ENCODE measurements at regions not wholly inside any gene's neighbourhood (a gene's known extent, or its start where the extent isn't known, plus 50 kb on each side); places are given as distances from the start of the nearest gene placed in this dataset.
"Not testable (repeated sequence)": the region's sequence is repeated elsewhere in the genome, so short reads cannot be mapped to it uniquely, and the experiment has no call there.

DNA sequence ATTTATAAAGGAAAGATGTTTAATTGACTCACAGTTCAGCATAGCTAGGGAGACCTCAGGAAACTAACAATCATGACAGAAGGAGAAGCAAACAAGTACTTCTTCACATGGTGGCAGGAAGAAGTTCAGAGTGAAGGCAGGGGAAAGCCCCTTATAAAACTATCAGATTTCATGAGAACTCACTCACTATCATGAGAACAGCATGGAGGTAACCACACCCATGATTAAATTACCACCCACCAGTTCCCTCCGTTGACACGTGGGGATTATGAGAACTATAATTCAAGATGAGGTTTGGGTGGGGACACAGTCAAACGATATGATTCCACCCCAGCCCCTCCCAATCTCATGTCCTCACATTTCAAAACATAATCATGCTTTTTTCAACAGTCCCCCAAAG lies 124.2 kb upstream of the PCGF5 start:
- Histone ChIP-seq H3K4me1 (ENCODE audit: insufficient read depth) (no peaks in the 10 kb centered on the region), H2AFZ (no peak overlapping the region), H3K9me2 (replicated peaks; ENCODE audit: insufficient read depth) (no peaks in the 10 kb centered on the region), H3K27me3 (no peaks in the 10 kb centered on the region), H3K4me2 (no peak overlapping the region), H3K36me3 (replicated peaks; ENCODE audit: insufficient read depth, low read depth) (no peaks in the 10 kb centered on the region), H3K4me3 (no peak overlapping the region), H3K27ac (no peak overlapping the region), H3K79me2 (no peaks in the 10 kb centered on the region), H3K9me3 (ENCODE audit: low read depth) (no peaks in the 10 kb centered on the region), H4K20me1 (ENCODE audit: insufficient read depth, poor library complexity, severe bottlenecking) (no peaks in the 10 kb centered on the region)
- TF ChIP-seq EZH2 (IDR thresholded peaks at IDR 0.05; ENCODE audit: borderline replicate concordance): no peak
- no peak for TF ChIP-seq EZH2phosphoT487 (IDR thresholded peaks at IDR 0.05; ENCODE audit: low read depth, severe bottlenecking, unreplicated experiment)
- TF ChIP-seq, protein P1, sequence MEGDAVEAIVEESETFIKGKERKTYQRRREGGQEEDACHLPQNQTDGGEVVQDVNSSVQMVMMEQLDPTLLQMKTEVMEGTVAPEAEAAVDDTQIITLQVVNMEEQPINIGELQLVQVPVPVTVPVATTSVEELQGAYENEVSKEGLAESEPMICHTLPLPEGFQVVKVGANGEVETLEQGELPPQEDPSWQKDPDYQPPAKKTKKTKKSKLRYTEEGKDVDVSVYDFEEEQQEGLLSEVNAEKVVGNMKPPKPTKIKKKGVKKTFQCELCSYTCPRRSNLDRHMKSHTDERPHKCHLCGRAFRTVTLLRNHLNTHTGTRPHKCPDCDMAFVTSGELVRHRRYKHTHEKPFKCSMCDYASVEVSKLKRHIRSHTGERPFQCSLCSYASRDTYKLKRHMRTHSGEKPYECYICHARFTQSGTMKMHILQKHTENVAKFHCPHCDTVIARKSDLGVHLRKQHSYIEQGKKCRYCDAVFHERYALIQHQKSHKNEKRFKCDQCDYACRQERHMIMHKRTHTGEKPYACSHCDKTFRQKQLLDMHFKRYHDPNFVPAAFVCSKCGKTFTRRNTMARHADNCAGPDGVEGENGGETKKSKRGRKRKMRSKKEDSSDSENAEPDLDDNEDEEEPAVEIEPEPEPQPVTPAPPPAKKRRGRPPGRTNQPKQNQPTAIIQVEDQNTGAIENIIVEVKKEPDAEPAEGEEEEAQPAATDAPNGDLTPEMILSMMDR (IDR thresholded peaks at IDR 0.05; ENCODE audit: poor library complexity): no peak
- no peak for DNase-seq (ENCODE audit: low spot score)
- 74% methylated on average over 3 of the region's 3 CpGs for WGBS (ENCODE audit: low lambda C conversion rate, missing lambda C conversion rate)

DNA sequence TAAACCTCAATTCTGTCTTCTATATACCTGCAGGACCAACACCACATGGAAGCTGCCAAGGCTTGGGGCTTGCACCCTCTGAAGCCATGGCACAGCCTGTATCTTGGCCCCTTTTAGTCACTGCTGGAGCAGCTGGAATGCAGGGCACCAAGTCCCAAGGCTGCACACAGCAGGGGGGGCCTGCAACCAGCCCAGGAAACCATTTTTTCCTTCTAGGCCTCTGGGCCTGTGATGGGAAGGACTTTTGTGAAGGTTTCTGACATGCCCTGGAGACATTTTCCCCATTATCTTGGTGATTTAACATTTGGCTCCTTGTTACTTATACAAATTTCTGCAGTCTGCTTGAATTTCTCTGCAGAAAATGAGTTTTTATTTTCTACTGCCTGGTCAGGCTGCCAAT lies 123.2 kb upstream of the PCGF5 start:
- Histone ChIP-seq H2AFZ (no peak overlapping the region), H3K4me3 (no peak overlapping the region), H3K27me3 (no peaks in the 10 kb centered on the region), H3K9me2 (replicated peaks; ENCODE audit: insufficient read depth) (no peaks in the 10 kb centered on the region), H3K4me1 (ENCODE audit: insufficient read depth) (no peaks in the 10 kb centered on the region), H3K9me3 (ENCODE audit: low read depth) (no peaks in the 10 kb centered on the region), H3K36me3 (replicated peaks; ENCODE audit: insufficient read depth, low read depth) (no peaks in the 10 kb centered on the region), H4K20me1 (ENCODE audit: insufficient read depth, poor library complexity, severe bottlenecking) (no peaks in the 10 kb centered on the region), H3K4me2 (no peak overlapping the region), H3K27ac (no peak overlapping the region), H3K79me2 (no peaks in the 10 kb centered on the region)
- TF ChIP-seq, protein P1 (IDR thresholded peaks at IDR 0.05; ENCODE audit: poor library complexity): no peak
- no peak for TF ChIP-seq EZH2phosphoT487 (IDR thresholded peaks at IDR 0.05; ENCODE audit: low read depth, severe bottlenecking, unreplicated experiment)
- no peak for TF ChIP-seq EZH2 (IDR thresholded peaks at IDR 0.05; ENCODE audit: borderline replicate concordance)
- no peak for DNase-seq (ENCODE audit: low spot score)

DNA sequence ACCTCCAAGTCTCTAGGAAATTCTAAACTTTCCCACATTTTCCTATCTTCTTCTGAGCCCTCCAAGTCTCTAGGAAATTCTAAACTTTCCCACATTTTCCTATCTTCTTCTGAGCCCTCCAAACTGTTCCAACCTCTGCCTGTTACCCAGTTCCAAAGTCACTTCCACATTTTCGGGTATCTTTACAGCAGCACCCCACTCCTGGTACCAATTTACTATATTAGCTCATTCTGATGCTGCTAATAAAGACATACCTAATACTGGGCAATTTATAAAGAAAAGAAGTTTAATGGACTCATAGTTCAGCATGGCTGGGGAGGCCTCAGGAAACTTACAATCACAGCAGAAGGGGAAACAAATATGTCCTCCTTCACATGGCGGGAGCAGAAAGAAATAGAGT lies 122.4 kb upstream of the PCGF5 start:
- not testable (repeated sequence) for H3K27ac ChIP-seq; H3K9me3 ChIP-seq (ENCODE audit: low read depth); H3K9me2 ChIP-seq (replicated peaks; ENCODE audit: insufficient read depth); DNase-seq (ENCODE audit: low spot score); H3K36me3 ChIP-seq (replicated peaks; ENCODE audit: insufficient read depth, low read depth); H3K4me1 ChIP-seq (ENCODE audit: insufficient read depth); H3K4me2 ChIP-seq; H2AFZ ChIP-seq; H4K20me1 ChIP-seq (ENCODE audit: insufficient read depth, poor library complexity, severe bottlenecking); H3K79me2 ChIP-seq; H3K4me3 ChIP-seq; H3K27me3 ChIP-seq
- 96% methylated on average over 2 of the region's 2 CpGs for WGBS (ENCODE audit: low lambda C conversion rate, missing lambda C conversion rate)

DNA sequence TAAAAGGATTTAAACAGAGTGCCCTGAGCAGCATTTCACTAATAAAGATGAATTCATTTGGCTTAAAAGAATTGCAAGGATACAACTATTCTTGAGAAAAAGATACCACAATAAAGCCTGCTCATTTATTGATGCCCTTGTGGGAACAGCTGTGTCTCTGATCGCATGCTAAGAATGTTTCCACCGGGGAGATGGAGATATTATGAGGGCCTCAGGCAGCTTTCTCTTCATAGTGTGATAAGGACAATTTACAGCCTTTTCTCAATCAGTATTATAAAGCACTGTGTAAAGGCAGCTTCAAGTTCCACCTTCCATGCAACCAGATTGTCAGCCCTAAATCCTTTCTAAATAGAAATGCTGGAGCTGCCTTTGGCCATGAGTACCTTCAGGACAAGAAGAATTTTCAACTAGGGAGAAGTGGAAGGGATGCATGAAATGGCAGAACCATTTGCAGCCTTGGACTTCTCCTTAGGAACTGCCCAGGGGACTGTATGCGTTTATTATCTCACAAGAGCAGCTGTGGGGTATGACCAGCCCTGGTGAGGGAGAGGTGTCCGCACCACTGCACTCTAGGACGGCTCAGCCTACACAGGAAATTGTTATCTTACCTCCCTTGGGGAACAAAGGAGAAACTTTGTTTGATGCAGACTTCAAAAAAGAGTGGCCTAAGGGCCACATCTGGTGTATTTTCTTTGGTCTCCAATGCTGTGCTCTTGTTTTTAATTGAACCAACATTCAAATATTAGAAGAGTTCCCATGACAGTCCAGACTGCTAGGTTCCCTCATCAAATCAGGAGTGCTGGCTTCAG lies 116.9 kb upstream of the PCGF5 start:
- no peaks in the 10 kb centered on the region for H3K36me3 ChIP-seq (replicated peaks; ENCODE audit: insufficient read depth, low read depth)
- no peak overlapping the region for H3K27ac ChIP-seq
- 32% methylated on average over 5 of the region's 5 CpGs for WGBS (ENCODE audit: low lambda C conversion rate, missing lambda C conversion rate)
- DNase-seq (ENCODE audit: low spot score): no peak
- TF ChIP-seq, protein P1 (IDR thresholded peaks at IDR 0.05; ENCODE audit: poor library complexity): no peak
- TF ChIP-seq EZH2 (IDR thresholded peaks at IDR 0.05; ENCODE audit: borderline replicate concordance): no peak
- TF ChIP-seq EZH2phosphoT487 (IDR thresholded peaks at IDR 0.05; ENCODE audit: low read depth, severe bottlenecking, unreplicated experiment): no peak
- no peak overlapping the region for H3K4me3 ChIP-seq
- H2AFZ ChIP-seq: no peak overlapping the region
- H4K20me1 ChIP-seq (ENCODE audit: insufficient read depth, poor library complexity, severe bottlenecking): no peaks in the 10 kb centered on the region
- no peaks in the 10 kb centered on the region for H3K9me2 ChIP-seq (replicated peaks; ENCODE audit: insufficient read depth)
- H3K4me1 ChIP-seq (ENCODE audit: insufficient read depth): no peaks in the 10 kb centered on the region
- no peak overlapping the region for H3K4me2 ChIP-seq
- H3K27me3 ChIP-seq: no peaks in the 10 kb centered on the region
- no peaks in the 10 kb centered on the region for H3K79me2 ChIP-seq
- no peaks in the 10 kb centered on the region for H3K9me3 ChIP-seq (ENCODE audit: low read depth)

Data from hepatocyte (in vitro differentiated cells).